Adrenal gland (tissue), 5 donors: ENCODE measurements at regions not wholly inside any gene's neighbourhood (a gene's known extent, or its start where the extent isn't known, plus 50 kb on each side); places are given as distances from the start of the nearest gene placed in this dataset.
"Not testable (repeated sequence)": the region's sequence is repeated elsewhere in the genome, so short reads cannot be mapped to it uniquely, and the experiment has no call there.

Experiments used
- CTCF ChIP-seq, 6 experiments: fragments of 450-650 bp in 4 of 6; fragments of 200-600 bp in 2 of 6; sonication (generic) in 1 of 6; IDR thresholded peaks; 1 replicate in 5 of 6; 2 replicates in 1 of 6; pipeline versions ENCODE4 v1.5.1 to v1.8.0; 2016 to 2021; ENCODE audit warnings: antibody characterized with exemption in 6 of 6, mild to moderate bottlenecking in 2 of 6, moderate library complexity in 1 of 6
- POLR2A ChIP-seq, 2 donors: fragments of 450-650 bp; IDR thresholded peaks; one replicate each; pipeline ENCODE4 v1.6.1; 2017; ENCODE audit warnings: antibody characterized with exemption in 2 of 2, mild to moderate bottlenecking in 2 of 2, moderate library complexity in 1 of 2
- donor health status: DM: no; HTN: no; CAD: no.

DNA sequence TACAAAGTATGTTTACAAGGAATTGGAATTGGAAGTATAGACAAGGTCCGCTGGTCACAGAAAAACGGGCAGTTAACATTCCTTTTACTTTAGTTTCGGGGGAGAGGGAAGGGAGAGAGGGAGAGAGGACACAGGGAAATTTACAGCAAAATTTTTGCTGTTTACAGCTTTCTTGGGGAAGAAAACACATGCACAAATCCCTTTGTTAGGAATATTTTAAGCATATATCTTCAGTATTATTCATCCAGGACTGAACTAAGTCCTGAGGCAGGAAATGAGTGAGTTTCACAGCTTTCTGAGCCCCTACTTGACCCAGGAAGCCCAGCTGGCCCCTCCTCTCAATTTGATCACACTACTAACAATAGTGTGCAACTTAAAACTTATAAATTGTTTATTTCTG is 113.4 kb upstream of the VANGL1 start:
- TF ChIP-seq CTCF, POLR2A (IDR thresholded peaks at IDR 0.05): not testable (repeated sequence)
